Caki2 (cell line): ENCODE measurements at regions not wholly inside any gene's neighbourhood (a gene's known extent, or its start where the extent isn't known, plus 50 kb on each side); places are given as distances from the start of the nearest gene placed in this dataset.

ENCODE experiments used
- DNase-seq: peaks from one replicate; pipeline ENCODE4 v3.0.0-alpha.2; 2015; ENCODE audit warnings: low read depth
- in situ Hi-C: cut with HindIII; loops from 2 replicates; pipeline ENCODE4 v1.10.0; 2016; ENCODE audit warnings: low sequenced_read_pairs, low pct_unique_long_range_greater_than_20kb, mixed read lengths

DNA sequence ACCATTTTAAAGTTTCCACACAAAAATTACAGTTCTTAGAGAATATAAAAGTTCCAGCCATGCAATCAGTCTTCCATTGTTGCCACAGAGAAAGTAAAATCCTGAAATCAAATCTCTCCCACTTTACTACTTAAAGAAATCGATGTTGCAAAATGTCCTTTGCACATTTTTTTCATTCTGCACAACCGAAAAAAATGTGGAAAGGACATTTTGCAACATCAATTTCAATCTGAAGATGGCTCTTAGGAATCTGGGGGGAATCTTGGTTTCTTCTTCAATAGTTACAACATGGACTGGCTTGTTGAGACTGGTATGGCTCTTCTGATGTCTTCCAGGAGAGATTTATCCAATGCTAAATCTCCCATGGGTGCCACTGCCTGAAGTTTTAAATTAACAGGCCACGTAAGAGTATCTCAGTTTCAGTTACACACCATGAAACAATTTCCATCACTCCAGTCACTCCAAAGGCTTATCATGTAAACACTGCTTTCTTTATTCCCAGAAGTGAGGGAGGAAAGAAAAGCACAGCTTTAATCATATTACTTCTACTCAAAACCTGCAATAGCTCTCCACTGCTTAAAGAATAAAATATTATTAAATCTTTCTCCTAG lies 55.8 kb upstream of the CTNNB1 start:
- in situ Hi-C loops, result no loop called here
- DNase-seq, result no peak

GRCh38 chr3:41144631-41145030 lies 54.7 kb upstream of the CTNNB1 start:
- in situ Hi-C loops, result no loop called here

GRCh38 chr3:41148478-41148877 lies 50.8 kb upstream of the CTNNB1 start:
- peak; percentile 89 for DNase-seq
- in situ Hi-C loops, result no loop called here

More at GRCh38 chr3:41144631-41145030, 54.7 kb upstream of the CTNNB1 start:
- DNase-seq, result no peak

GRCh38 chr3:41148901-41149300 lies 50.4 kb upstream of the CTNNB1 start:
- in situ Hi-C loops, result no loop called here
- no peak for DNase-seq
